ENCODE measurements at regions not wholly inside any gene's neighbourhood (a gene's known extent, or its start where the extent isn't known, plus 50 kb on each side); places are given as distances from the start of the nearest gene placed in this dataset.

DNA sequence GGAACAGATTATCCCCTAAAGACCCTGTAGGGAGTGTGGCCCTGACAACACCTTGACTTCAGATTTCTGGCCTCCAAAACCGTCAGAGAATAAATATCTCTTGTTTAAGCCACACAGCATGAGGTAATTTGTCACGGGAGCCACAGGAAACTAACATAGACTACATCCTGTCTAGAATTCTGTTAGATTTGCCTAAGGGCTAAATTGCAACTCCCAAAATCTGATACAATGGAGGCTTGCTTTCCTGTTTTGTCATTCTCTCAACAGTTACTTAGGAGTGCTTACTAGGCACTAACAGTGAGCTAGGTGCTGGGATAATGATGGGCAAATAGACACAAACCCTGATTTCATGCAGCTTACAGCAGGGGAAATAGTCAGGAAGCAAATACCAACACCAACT is 141.6 kb downstream of the MIS18A start:
- Histone ChIP-seq H3K36me3 (ENCODE audit: insufficient read depth, low read length, poor library complexity, severe bottlenecking) (no peaks in the 10 kb centered on the region), H3K27ac (ENCODE audit: low read depth, low read length, poor library complexity, severe bottlenecking) (no peak overlapping the region), H3K4me3 (ENCODE audit: low read depth, low read length, poor library complexity, severe bottlenecking) (no peak overlapping the region), H3K4me1 (ENCODE audit: insufficient read depth, low read length, poor library complexity, severe bottlenecking) (no peaks in the 10 kb centered on the region), H3K9me3 (ENCODE audit: low read depth, low read length, poor library complexity, severe bottlenecking) (no peaks in the 10 kb centered on the region), H3K27me3 (replicated peaks; ENCODE audit: insufficient read depth, low read depth, low read length, poor library complexity) (no peaks in the 10 kb centered on the region)
- CTCF ChIA-PET: no interaction called here
- POLR2A ChIA-PET (ENCODE audit: low non-redundant PET): no interaction called here
- DNase-seq (ENCODE audit: low spot score): peak; percentile 37
- TF ChIP-seq, protein P1, sequence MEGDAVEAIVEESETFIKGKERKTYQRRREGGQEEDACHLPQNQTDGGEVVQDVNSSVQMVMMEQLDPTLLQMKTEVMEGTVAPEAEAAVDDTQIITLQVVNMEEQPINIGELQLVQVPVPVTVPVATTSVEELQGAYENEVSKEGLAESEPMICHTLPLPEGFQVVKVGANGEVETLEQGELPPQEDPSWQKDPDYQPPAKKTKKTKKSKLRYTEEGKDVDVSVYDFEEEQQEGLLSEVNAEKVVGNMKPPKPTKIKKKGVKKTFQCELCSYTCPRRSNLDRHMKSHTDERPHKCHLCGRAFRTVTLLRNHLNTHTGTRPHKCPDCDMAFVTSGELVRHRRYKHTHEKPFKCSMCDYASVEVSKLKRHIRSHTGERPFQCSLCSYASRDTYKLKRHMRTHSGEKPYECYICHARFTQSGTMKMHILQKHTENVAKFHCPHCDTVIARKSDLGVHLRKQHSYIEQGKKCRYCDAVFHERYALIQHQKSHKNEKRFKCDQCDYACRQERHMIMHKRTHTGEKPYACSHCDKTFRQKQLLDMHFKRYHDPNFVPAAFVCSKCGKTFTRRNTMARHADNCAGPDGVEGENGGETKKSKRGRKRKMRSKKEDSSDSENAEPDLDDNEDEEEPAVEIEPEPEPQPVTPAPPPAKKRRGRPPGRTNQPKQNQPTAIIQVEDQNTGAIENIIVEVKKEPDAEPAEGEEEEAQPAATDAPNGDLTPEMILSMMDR (conservative IDR thresholded peaks at IDR 0.05; ENCODE audit: low read depth, low read length): no peak
- intact Hi-C loops (cut with micrococcal nuclease; ENCODE audit: unreplicated experiment): no loop called here
- no TSS peak for BruUV-seq (replicated peaks)

DNA sequence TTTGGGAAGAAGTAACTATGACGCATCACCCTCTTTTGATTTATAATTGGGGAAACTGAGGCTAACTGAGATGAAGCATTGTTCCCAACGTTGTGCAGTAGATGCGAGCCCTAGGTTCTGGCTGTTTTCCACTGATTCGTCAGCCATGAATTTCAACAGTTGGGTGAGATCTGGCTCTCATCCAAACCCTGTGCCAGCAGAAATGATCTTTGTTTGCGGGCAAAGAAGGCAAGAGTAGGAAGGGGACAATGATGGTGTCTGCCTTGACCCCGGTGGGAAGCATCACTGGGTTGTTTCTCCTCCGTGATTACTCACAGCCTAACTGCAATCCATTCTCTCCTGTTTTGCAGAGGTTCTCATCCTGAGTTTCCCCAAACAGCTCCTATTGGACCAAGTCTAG is 142.3 kb downstream of the MIS18A start:
- Histone ChIP-seq H3K4me3 (ENCODE audit: low read depth, low read length, poor library complexity, severe bottlenecking) (no peak overlapping the region), H3K4me1 (ENCODE audit: insufficient read depth, low read length, poor library complexity, severe bottlenecking) (no peaks in the 10 kb centered on the region), H3K27ac (ENCODE audit: low read depth, low read length, poor library complexity, severe bottlenecking) (no peak overlapping the region), H3K36me3 (ENCODE audit: insufficient read depth, low read length, poor library complexity, severe bottlenecking) (no peaks in the 10 kb centered on the region), H3K9me3 (ENCODE audit: low read depth, low read length, poor library complexity, severe bottlenecking) (no peaks in the 10 kb centered on the region), H3K27me3 (replicated peaks; ENCODE audit: insufficient read depth, low read depth, low read length, poor library complexity) (no peaks in the 10 kb centered on the region)
- POLR2A ChIA-PET (ENCODE audit: low non-redundant PET): no interaction called here
- DNase-seq (ENCODE audit: low spot score): no peak
- no TSS peak for BruUV-seq (replicated peaks)
- CTCF ChIA-PET: no interaction called here
- TF ChIP-seq, protein P1 (conservative IDR thresholded peaks at IDR 0.05; ENCODE audit: low read depth, low read length): no peak
- TF ChIP-seq EZH2 (IDR thresholded peaks at IDR 0.05; ENCODE audit: borderline replicate concordance, low read depth, low read length, poor library complexity, severe bottlenecking): no peak
- intact Hi-C loops (cut with micrococcal nuclease; ENCODE audit: unreplicated experiment): no loop called here

DNA sequence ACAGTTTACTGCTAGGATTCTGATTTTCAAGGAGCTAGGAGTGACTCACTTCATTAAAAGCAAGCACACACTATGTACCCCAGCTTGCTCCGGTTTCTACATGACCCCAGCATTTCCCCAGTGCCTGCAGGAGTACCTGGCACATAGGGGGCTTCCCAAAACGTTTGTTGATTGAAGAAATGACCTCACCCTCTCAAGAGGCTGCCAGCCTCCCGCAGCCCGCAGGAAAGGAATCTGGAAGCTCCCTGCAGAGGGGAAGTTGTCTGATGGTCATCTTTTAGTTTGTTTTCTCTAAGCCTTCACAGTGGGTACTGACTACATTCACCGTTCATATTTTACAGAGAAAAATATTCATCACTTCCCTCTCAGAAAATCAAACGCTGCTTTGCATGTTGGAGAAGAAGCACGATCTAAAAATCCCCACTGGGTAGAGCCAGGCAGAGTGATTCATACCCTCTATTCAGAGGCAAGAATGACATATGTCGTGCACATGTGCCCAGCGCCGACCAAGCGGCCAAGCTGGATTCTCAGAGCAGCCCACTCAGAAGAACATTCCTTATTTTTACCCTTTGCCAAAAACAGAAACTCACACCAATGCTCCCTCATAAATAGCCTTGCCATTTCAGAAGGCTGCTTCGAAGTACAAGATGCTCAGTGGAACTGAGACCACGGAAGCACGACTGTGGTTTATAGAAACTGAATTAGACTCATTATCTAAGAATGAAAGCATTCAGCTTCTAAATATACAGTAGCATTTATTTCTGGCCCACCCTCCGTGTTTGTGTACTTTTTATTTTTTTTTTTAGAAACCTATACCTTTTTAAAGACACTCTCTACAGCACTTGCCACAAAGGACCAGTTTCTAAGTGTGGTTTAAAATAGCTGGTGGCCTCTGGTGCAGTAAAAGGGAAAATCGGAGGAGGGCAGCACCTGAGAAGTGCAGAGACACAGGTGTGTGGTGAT is 143.2 kb downstream of the MIS18A start:
- POLR2A ChIA-PET (ENCODE audit: low non-redundant PET): interaction anchor here (0.6 kb wide), 1 partner anchor 67 kb away, joined by 3 read pairs; no protein-coding TSS in a partner anchor
- H3K36me3 ChIP-seq (ENCODE audit: insufficient read depth, low read length, poor library complexity, severe bottlenecking): no peaks in the 10 kb centered on the region
- DNase-seq (ENCODE audit: low spot score): no peak

More for the DNA sequence above, 143.2 kb downstream of the MIS18A start:
- H3K9me3 ChIP-seq (ENCODE audit: low read depth, low read length, poor library complexity, severe bottlenecking): no peaks in the 10 kb centered on the region
- H3K27ac ChIP-seq (ENCODE audit: low read depth, low read length, poor library complexity, severe bottlenecking): no peak overlapping the region
- TF ChIP-seq EZH2 (IDR thresholded peaks at IDR 0.05; ENCODE audit: borderline replicate concordance, low read depth, low read length, poor library complexity, severe bottlenecking): no peak
- TF ChIP-seq, protein P1 (conservative IDR thresholded peaks at IDR 0.05; ENCODE audit: low read depth, low read length): no peak
- no TSS peak for BruUV-seq (replicated peaks)
- CTCF ChIA-PET: no interaction called here
- H3K4me1 ChIP-seq (ENCODE audit: insufficient read depth, low read length, poor library complexity, severe bottlenecking): no peaks in the 10 kb centered on the region
- H3K27me3 ChIP-seq (replicated peaks; ENCODE audit: insufficient read depth, low read depth, low read length, poor library complexity): no peaks in the 10 kb centered on the region
- intact Hi-C loops (cut with micrococcal nuclease; ENCODE audit: unreplicated experiment): no loop called here
- no peak overlapping the region for H3K4me3 ChIP-seq (ENCODE audit: low read depth, low read length, poor library complexity, severe bottlenecking)

Data from A673 (cell line).